WTC11 (cell line): ENCODE measurements at regions not wholly inside any gene's neighbourhood (a gene's known extent, or its start where the extent isn't known, plus 50 kb on each side); places are given as distances from the start of the nearest gene placed in this dataset.

Experiments
- ATAC-seq: fragments of 200-7000 bp; cut with Tn5 transposase; 2 replicates; pipeline ENCODE4 v1.10.0; 2021; ENCODE audit warnings: mild to moderate bottlenecking, moderate library complexity
- CTCF ChIA-PET: fragments of 300-600 bp; sonication (Branson Sonifier 250); formaldehyde crosslinking; loops from one replicate; lab custom pipeline; 2021; ENCODE audit warnings: antibody characterized with exemption; lab: Charles Lee
- POLR2A ChIA-PET: fragments of 350-600 bp; sonication (Branson Sonifier 250); formaldehyde crosslinking; loops from one replicate; lab custom pipeline; 2021; ENCODE audit warnings: antibody characterized with exemption; lab: Charles Lee
- DNase-seq: peaks from one replicate; pipeline ENCODE4 v3.0.0; 2021; ENCODE audit warnings: low spot score
- H3K27ac Mint-ChIP-seq: 2 replicates; pipeline ENCODE4 v1.8.0; 2021; ENCODE audit warnings: mixed read lengths
- H3K27me3 Mint-ChIP-seq: 2 replicates; pipeline ENCODE4 v1.8.0; 2021; ENCODE audit warnings: low read depth, mild to moderate bottlenecking, moderate library complexity, mixed read lengths
- H3K36me3 Mint-ChIP-seq: 2 replicates; pipeline ENCODE4 v1.8.0; 2021; ENCODE audit warnings: mixed read lengths
- H3K4me1 Mint-ChIP-seq: 2 replicates; pipeline ENCODE4 v1.8.0; 2022; ENCODE audit warnings: mixed read lengths
- H3K4me3 Mint-ChIP-seq: 2 replicates; pipeline ENCODE4 v1.8.0; 2021; ENCODE audit warnings: mild to moderate bottlenecking, moderate library complexity, mixed read lengths
- H3K9me3 Mint-ChIP-seq: 2 replicates; pipeline ENCODE4 v1.8.0; 2021; ENCODE audit warnings: mixed read lengths
- CREB1 ChIP-seq: sonication (generic); formaldehyde crosslinking; IDR thresholded peaks from 2 replicates; pipeline ENCODE4 v1.8.0; 2023; ENCODE audit warnings: mild to moderate bottlenecking, missing genetic modification reagents
- ELF4 ChIP-seq: sonication (generic); formaldehyde crosslinking; IDR thresholded peaks from 2 replicates; pipeline ENCODE4 v1.8.1; 2022; ENCODE audit warnings: low read depth, mild to moderate bottlenecking, moderate library complexity, missing genetic modification reagents
- ESRRA ChIP-seq: sonication (generic); formaldehyde crosslinking; IDR thresholded peaks from 2 replicates; pipeline ENCODE4 v1.8.1; 2022; ENCODE audit warnings: mild to moderate bottlenecking, missing genetic modification reagents, borderline replicate concordance
- GABPB1 ChIP-seq: sonication (generic); formaldehyde crosslinking; IDR thresholded peaks from 2 replicates; pipeline ENCODE4 v1.8.1; 2023; ENCODE audit warnings: mild to moderate bottlenecking, missing genetic modification reagents
- GTF2I ChIP-seq: fragments of 250-450 bp; sonication (Bioruptor Pico); conservative IDR thresholded peaks from 2 replicates; pipeline ENCODE4 v1.4.0; 2021; ENCODE audit warnings: mild to moderate bottlenecking
- IRF2 ChIP-seq: sonication (generic); formaldehyde crosslinking; IDR thresholded peaks from 2 replicates; pipeline ENCODE4 v1.8.0; 2022; ENCODE audit warnings: low read depth, missing genetic modification reagents, borderline replicate concordance
- NFATC4 ChIP-seq: fragments of 250-450 bp; sonication (Bioruptor Pico); IDR thresholded peaks from 2 replicates; pipeline ENCODE4 v1.9.0; 2021; ENCODE audit warnings: mild to moderate bottlenecking
- NR1H2 ChIP-seq: sonication (generic); formaldehyde crosslinking; IDR thresholded peaks from 2 replicates; pipeline ENCODE4 v1.9.0; 2021; ENCODE audit warnings: mild to moderate bottlenecking, moderate library complexity, missing genetic modification reagents
- NR3C1 ChIP-seq: sonication (generic); formaldehyde crosslinking; conservative IDR thresholded peaks from 2 replicates; pipeline ENCODE4 v1.8.1; 2023; ENCODE audit warnings: low read depth, mild to moderate bottlenecking, missing genetic modification reagents
- PRRX2 ChIP-seq: fragments of 250-450 bp; sonication (Bioruptor Pico); IDR thresholded peaks from 2 replicates; pipeline ENCODE4 v1.8.0; 2021; ENCODE audit warnings: mild to moderate bottlenecking
- RORB ChIP-seq: fragments of 250-450 bp; sonication (Bioruptor Pico); IDR thresholded peaks from 2 replicates; pipeline ENCODE4 v1.9.0; 2021; ENCODE audit warnings: mild to moderate bottlenecking
- SMAD4 ChIP-seq: sonication (generic); formaldehyde crosslinking; IDR thresholded peaks from 2 replicates; pipeline ENCODE4 v1.8.0; 2022; ENCODE audit warnings: mild to moderate bottlenecking, missing genetic modification reagents
- ZBTB21 ChIP-seq: sonication (generic); formaldehyde crosslinking; IDR thresholded peaks from 2 replicates; pipeline ENCODE4 v1.8.1; 2023; ENCODE audit warnings: mild to moderate bottlenecking, missing genetic modification reagents, borderline replicate concordance
- ZNF121 ChIP-seq: sonication (generic); formaldehyde crosslinking; IDR thresholded peaks from 2 replicates; pipeline ENCODE4 v1.8.0; 2023; ENCODE audit warnings: missing genetic modification reagents
- ZNF219 ChIP-seq: sonication (generic); formaldehyde crosslinking; IDR thresholded peaks from 2 replicates; pipeline ENCODE4 v1.8.0; 2023; ENCODE audit warnings: missing genetic modification reagents, mild to moderate bottlenecking, borderline replicate concordance
- ZNF232 ChIP-seq: sonication (generic); formaldehyde crosslinking; IDR thresholded peaks from 2 replicates; pipeline ENCODE4 v1.8.0; 2022; ENCODE audit warnings: mild to moderate bottlenecking, missing genetic modification reagents
- ZNF263 ChIP-seq: sonication (generic); formaldehyde crosslinking; IDR thresholded peaks from 2 replicates; pipeline ENCODE4 v1.8.1; 2022; ENCODE audit warnings: low read depth, mild to moderate bottlenecking, moderate library complexity, missing genetic modification reagents
- ZNF396 ChIP-seq: fragments of 250-450 bp; sonication (Bioruptor Pico); IDR thresholded peaks from 2 replicates; pipeline ENCODE4 v1.8.0; 2021; ENCODE audit warnings: mild to moderate bottlenecking, moderate library complexity, borderline replicate concordance
- ZNF423 ChIP-seq: fragments of 250-450 bp; sonication (Bioruptor Pico); IDR thresholded peaks from 2 replicates; pipeline ENCODE4 v2.1.2; 2022; ENCODE audit warnings: mild to moderate bottlenecking, moderate library complexity
- TF ChIP-seq, protein P1 (sequence below): sonication (generic); formaldehyde crosslinking; IDR thresholded peaks from 2 replicates; pipeline ENCODE4 v1.8.0; 2022; ENCODE audit warnings: mild to moderate bottlenecking, missing genetic modification reagents
- TF ChIP-seq, protein P2 (sequence below): fragments of 250-450 bp; sonication (Bioruptor Pico); IDR thresholded peaks from 2 replicates; pipeline ENCODE4 v2.1.2; 2022; ENCODE audit warnings: mild to moderate bottlenecking, moderate library complexity
- TF ChIP-seq, protein P3 (sequence below): sonication (generic); formaldehyde crosslinking; IDR thresholded peaks from 2 replicates; pipeline ENCODE4 v1.8.0; 2022; ENCODE audit warnings: mild to moderate bottlenecking, missing genetic modification reagents
- TF ChIP-seq, protein P4 (sequence below): fragments of 250-450 bp; sonication (Bioruptor Pico); IDR thresholded peaks from 2 replicates; pipeline ENCODE4 v1.9.0; 2021; ENCODE audit warnings: mild to moderate bottlenecking, borderline replicate concordance
- TF ChIP-seq, protein P5 (sequence below): sonication (generic); formaldehyde crosslinking; IDR thresholded peaks from 2 replicates; pipeline ENCODE4 v1.8.1; 2022; ENCODE audit warnings: mild to moderate bottlenecking, missing genetic modification reagents, moderate library complexity, borderline replicate concordance
- TF ChIP-seq, protein P6 (sequence below): sonication (generic); formaldehyde crosslinking; IDR thresholded peaks from 2 replicates; pipeline ENCODE4 v1.8.1; 2022; ENCODE audit warnings: low read depth, mild to moderate bottlenecking, moderate library complexity, missing genetic modification reagents, borderline replicate concordance

DNA sequence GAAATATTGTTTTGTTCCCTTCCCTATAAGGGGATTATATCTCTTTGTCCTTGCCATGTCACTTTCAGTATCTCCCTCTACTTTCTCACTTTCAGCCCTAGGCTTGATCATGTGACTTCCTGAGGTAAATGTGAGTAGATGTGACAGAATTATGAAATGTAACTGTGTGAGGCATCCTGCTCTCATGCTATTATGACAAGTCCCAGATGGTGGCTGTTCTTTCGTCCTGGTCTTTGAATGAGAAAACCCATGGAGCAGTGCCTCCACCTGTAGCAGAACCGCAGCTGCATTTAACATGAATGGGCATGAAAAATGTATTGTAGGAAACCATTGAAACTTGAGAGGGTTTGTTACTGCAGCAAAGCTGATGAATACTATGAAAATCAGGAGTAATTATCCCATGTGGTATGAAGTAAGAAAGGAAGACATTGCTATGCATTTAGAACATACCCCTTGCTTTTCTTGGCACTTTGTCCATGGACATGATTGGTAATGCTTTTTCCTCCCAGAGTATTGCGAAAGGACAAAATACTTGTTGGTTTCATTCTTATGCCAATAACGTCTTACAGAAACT, 202.2 kb upstream of the GPRIN3 start:
- H3K4me3 Mint-ChIP-seq = no peak overlapping the region
- DNase-seq = no peak
- H3K36me3 Mint-ChIP-seq = peaks cover 13% of the 10 kb centered on the region
- POLR2A ChIA-PET = no interaction called here
- no peak for TF ChIP-seq ESRRA
- no peak for TF ChIP-seq ZNF423 (CRISPR knock-in tag)
- TF ChIP-seq RORB (CRISPR knock-in tag) = no peak
- TF ChIP-seq, protein P1, sequence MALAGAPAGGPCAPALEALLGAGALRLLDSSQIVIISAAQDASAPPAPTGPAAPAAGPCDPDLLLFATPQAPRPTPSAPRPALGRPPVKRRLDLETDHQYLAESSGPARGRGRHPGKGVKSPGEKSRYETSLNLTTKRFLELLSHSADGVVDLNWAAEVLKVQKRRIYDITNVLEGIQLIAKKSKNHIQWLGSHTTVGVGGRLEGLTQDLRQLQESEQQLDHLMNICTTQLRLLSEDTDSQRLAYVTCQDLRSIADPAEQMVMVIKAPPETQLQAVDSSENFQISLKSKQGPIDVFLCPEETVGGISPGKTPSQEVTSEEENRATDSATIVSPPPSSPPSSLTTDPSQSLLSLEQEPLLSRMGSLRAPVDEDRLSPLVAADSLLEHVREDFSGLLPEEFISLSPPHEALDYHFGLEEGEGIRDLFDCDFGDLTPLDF (CRISPR knock-in tag) = no peak
- TF ChIP-seq, protein P2, sequence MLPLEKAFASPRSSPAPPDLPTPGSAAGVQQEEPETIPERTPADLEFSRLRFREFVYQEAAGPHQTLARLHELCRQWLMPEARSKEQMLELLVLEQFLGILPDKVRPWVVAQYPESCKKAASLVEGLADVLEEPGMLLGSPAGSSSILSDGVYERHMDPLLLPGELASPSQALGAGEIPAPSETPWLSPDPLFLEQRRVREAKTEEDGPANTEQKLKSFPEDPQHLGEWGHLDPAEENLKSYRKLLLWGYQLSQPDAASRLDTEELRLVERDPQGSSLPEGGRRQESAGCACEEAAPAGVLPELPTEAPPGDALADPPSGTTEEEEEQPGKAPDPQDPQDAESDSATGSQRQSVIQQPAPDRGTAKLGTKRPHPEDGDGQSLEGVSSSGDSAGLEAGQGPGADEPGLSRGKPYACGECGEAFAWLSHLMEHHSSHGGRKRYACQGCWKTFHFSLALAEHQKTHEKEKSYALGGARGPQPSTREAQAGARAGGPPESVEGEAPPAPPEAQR (CRISPR knock-in tag) = no peak
- no peak for TF ChIP-seq GTF2I
- TF ChIP-seq IRF2 (CRISPR knock-in tag) = no peak
- TF ChIP-seq ZNF263 (CRISPR knock-in tag) = no peak
- no peak for TF ChIP-seq ZBTB21 (CRISPR knock-in tag)
- no peak for TF ChIP-seq NR1H2 (CRISPR knock-in tag)
- TF ChIP-seq, all 79 proteins: peak for 0
- CTCF ChIA-PET = no interaction called here
- Mint-ChIP-seq H3K9me3 (peaks cover 20% of the 10 kb centered on the region), H3K27me3 (peaks cover 3% of the 10 kb centered on the region), H3K27ac (no peak overlapping the region), H3K4me1 (peaks cover 13% of the 10 kb centered on the region)
- ATAC-seq = no peak

DNA sequence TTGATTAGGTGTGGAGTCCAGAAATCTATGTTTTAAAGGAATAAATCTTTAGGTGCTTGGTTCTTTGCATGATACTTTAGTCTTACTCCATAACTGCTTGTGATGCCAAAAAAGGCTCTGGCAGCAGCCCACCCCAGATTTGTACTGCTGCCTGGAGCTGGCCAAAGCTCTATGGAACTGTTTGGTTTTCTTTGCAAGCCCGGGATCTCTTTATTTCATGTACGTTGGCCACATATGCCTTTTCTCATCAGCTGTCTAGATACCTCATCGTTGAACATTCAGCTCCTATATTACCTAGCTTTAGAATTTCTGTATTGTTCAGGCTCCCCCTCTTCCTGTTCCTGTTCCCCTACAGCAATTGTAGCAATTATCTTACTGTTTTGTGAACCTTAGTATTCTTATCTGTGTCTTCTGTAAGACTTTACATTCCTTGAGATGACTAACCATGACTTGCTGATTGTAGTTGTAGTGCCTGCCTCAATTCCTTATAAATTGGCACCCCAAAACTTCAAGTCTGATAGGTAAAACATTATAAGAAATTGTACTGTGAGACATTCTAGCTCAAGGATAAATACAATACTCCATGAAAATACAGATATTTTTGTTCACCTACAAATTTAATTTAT, 199.4 kb upstream of the GPRIN3 start:
- ATAC-seq = no peak
- H3K4me1 Mint-ChIP-seq = peaks cover 15% of the 10 kb centered on the region
- POLR2A ChIA-PET = no interaction called here

DNA sequence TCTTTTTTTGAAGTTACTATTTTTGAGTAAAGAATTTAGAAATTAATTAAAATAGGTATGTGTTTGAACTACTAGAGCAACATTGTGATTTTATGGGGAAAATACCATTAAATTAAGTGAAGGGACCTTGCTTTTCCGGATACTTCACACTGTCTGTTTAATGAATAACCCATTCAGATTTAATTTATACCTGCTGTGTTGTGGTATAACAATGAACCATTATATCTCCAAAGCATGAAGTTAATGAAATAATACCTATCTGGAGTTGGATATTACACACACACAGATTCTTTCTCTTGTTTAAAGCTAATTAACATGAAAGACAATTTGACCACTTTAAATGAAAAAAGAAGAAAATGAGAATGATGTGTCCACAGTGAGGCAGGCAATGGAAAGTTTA, 195.0 kb upstream of the GPRIN3 start:
- peaks cover 8% of the 10 kb centered on the region for H3K4me1 Mint-ChIP-seq
- no peaks in the 10 kb centered on the region for H3K36me3 Mint-ChIP-seq
- ATAC-seq = no peak
- H3K27me3 Mint-ChIP-seq = no peaks in the 10 kb centered on the region
- DNase-seq = no peak
- H3K27ac Mint-ChIP-seq = no peak overlapping the region
- POLR2A ChIA-PET = no interaction called here
- H3K4me3 Mint-ChIP-seq = no peak overlapping the region
- no peaks in the 10 kb centered on the region for H3K9me3 Mint-ChIP-seq
- CTCF ChIA-PET = no interaction called here
- TF ChIP-seq, protein P3, sequence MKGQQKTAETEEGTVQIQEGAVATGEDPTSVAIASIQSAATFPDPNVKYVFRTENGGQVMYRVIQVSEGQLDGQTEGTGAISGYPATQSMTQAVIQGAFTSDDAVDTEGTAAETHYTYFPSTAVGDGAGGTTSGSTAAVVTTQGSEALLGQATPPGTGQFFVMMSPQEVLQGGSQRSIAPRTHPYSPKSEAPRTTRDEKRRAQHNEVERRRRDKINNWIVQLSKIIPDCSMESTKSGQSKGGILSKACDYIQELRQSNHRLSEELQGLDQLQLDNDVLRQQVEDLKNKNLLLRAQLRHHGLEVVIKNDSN (CRISPR knock-in tag) = no peak
- TF ChIP-seq, protein P2 (CRISPR knock-in tag) = no peak
- no peak for TF ChIP-seq PRRX2 (CRISPR knock-in tag)
- TF ChIP-seq SMAD4 (CRISPR knock-in tag) = no peak
- TF ChIP-seq, protein P4, sequence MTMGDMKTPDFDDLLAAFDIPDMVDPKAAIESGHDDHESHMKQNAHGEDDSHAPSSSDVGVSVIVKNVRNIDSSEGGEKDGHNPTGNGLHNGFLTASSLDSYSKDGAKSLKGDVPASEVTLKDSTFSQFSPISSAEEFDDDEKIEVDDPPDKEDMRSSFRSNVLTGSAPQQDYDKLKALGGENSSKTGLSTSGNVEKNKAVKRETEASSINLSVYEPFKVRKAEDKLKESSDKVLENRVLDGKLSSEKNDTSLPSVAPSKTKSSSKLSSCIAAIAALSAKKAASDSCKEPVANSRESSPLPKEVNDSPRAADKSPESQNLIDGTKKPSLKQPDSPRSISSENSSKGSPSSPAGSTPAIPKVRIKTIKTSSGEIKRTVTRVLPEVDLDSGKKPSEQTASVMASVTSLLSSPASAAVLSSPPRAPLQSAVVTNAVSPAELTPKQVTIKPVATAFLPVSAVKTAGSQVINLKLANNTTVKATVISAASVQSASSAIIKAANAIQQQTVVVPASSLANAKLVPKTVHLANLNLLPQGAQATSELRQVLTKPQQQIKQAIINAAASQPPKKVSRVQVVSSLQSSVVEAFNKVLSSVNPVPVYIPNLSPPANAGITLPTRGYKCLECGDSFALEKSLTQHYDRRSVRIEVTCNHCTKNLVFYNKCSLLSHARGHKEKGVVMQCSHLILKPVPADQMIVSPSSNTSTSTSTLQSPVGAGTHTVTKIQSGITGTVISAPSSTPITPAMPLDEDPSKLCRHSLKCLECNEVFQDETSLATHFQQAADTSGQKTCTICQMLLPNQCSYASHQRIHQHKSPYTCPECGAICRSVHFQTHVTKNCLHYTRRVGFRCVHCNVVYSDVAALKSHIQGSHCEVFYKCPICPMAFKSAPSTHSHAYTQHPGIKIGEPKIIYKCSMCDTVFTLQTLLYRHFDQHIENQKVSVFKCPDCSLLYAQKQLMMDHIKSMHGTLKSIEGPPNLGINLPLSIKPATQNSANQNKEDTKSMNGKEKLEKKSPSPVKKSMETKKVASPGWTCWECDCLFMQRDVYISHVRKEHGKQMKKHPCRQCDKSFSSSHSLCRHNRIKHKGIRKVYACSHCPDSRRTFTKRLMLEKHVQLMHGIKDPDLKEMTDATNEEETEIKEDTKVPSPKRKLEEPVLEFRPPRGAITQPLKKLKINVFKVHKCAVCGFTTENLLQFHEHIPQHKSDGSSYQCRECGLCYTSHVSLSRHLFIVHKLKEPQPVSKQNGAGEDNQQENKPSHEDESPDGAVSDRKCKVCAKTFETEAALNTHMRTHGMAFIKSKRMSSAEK = no peak
- TF ChIP-seq NFATC4 (CRISPR knock-in tag) = no peak

More for the DNA sequence above, 199.4 kb upstream of the GPRIN3 start:
- Mint-ChIP-seq H3K36me3 (peaks cover 13% of the 10 kb centered on the region), H3K4me3 (no peak overlapping the region), H3K9me3 (peaks cover 20% of the 10 kb centered on the region), H3K27ac (no peak overlapping the region), H3K27me3 (peaks cover 3% of the 10 kb centered on the region; the same call in 1 of the 2 replicates)
- no peak for TF ChIP-seq ZNF263 (CRISPR knock-in tag)
- TF ChIP-seq, protein P5, sequence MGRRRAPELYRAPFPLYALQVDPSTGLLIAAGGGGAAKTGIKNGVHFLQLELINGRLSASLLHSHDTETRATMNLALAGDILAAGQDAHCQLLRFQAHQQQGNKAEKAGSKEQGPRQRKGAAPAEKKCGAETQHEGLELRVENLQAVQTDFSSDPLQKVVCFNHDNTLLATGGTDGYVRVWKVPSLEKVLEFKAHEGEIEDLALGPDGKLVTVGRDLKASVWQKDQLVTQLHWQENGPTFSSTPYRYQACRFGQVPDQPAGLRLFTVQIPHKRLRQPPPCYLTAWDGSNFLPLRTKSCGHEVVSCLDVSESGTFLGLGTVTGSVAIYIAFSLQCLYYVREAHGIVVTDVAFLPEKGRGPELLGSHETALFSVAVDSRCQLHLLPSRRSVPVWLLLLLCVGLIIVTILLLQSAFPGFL (CRISPR knock-in tag) = no peak
- no peak for TF ChIP-seq CREB1
- no peak for TF ChIP-seq NR3C1 (CRISPR knock-in tag)
- TF ChIP-seq ELF4 (CRISPR knock-in tag) = no peak
- TF ChIP-seq ZNF232 (CRISPR knock-in tag) = no peak
- TF ChIP-seq ZNF219 (CRISPR knock-in tag) = no peak
- TF ChIP-seq, protein P6, sequence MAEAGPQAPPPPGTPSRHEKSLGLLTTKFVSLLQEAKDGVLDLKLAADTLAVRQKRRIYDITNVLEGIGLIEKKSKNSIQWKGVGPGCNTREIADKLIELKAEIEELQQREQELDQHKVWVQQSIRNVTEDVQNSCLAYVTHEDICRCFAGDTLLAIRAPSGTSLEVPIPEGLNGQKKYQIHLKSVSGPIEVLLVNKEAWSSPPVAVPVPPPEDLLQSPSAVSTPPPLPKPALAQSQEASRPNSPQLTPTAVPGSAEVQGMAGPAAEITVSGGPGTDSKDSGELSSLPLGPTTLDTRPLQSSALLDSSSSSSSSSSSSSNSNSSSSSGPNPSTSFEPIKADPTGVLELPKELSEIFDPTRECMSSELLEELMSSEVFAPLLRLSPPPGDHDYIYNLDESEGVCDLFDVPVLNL (CRISPR knock-in tag) = no peak
- TF ChIP-seq ZNF423 (CRISPR knock-in tag) = no peak
- no peak for TF ChIP-seq ZNF121 (CRISPR knock-in tag)
- no peak for TF ChIP-seq ZNF396 (CRISPR knock-in tag)
- TF ChIP-seq GABPB1 (CRISPR knock-in tag) = no peak
- CTCF ChIA-PET = no interaction called here
- DNase-seq = no peak
